Caco-2 (cell line): ENCODE measurements at regions not wholly inside any gene's neighbourhood (a gene's known extent, or its start where the extent isn't known, plus 50 kb on each side); places are given as distances from the start of the nearest gene placed in this dataset.

ENCODE experiments used
- BruUV-seq: library from RNA; stranded (reverse); fragments of 400-500 nt; replicated peaks from 2 replicates; lab custom pipeline; 2021; lab: Mats Ljungman, UMichigan
- CTCF ChIA-PET: fragments of 300-600 bp; sonication (Branson Sonifier 250); formaldehyde crosslinking; loops from one replicate; lab custom pipeline; 2022; ENCODE audit warnings: antibody characterized with exemption; lab: Charles Lee
- POLR2A ChIA-PET: fragments of 300-600 bp; sonication (Branson Sonifier 250); formaldehyde crosslinking; loops from one replicate; lab custom pipeline; 2022; ENCODE audit warnings: antibody characterized with exemption; lab: Charles Lee
- DNase-seq, 2 experiments: peaks; one replicate each; pipeline versions ENCODE4 v3.0.0 to v3.0.0-alpha.2; 2020 to 2022
- H3K27me3 ChIP-seq: replicated peaks from 2 replicates; pipeline ENCODE4 v1.6.0; 2011; ENCODE audit warnings: low read length; ENCODE audit not compliant: control insufficient read depth, insufficient read depth
- H3K36me3 ChIP-seq: 2 replicates; pipeline ENCODE4 v1.5.1; 2011; ENCODE audit warnings: low read length; ENCODE audit not compliant: control insufficient read depth, insufficient read depth
- H3K4me1 ChIP-seq: fragments of 250-450 bp; sonication (Bioruptor Pico); 2 replicates; pipeline ENCODE4 v1.5.1; 2020; ENCODE audit warnings: mild to moderate bottlenecking
- H3K4me3 ChIP-seq: 2 replicates; pipeline ENCODE4 v1.5.1; 2011; ENCODE audit warnings: low read depth, mild to moderate bottlenecking, control low read depth, low read length
- H3K9me3 ChIP-seq: fragments of 250-450 bp; sonication (Bioruptor Pico); 2 replicates; pipeline ENCODE4 v1.5.1; 2020; ENCODE audit warnings: mild to moderate bottlenecking, moderate library complexity
- H3K27ac Mint-ChIP-seq: one replicate; pipeline ENCODE4 v1.8.0; 2022; ENCODE audit warnings: mixed read lengths; ENCODE audit not compliant: unreplicated experiment
- H3K27me3 Mint-ChIP-seq: one replicate; pipeline ENCODE4 v1.8.0; 2022; ENCODE audit warnings: mixed read lengths; ENCODE audit not compliant: insufficient read depth, unreplicated experiment
- H3K36me3 Mint-ChIP-seq: one replicate; pipeline ENCODE4 v1.8.0; 2022; ENCODE audit warnings: mild to moderate bottlenecking, mixed read lengths; ENCODE audit not compliant: insufficient read depth, unreplicated experiment
- H3K4me1 Mint-ChIP-seq: one replicate; pipeline ENCODE4 v1.8.0; 2022; ENCODE audit warnings: low read depth, mixed read lengths; ENCODE audit not compliant: unreplicated experiment
- H3K4me3 Mint-ChIP-seq: one replicate; pipeline ENCODE4 v1.8.0; 2022; ENCODE audit warnings: mild to moderate bottlenecking, moderate library complexity, mixed read lengths; ENCODE audit not compliant: unreplicated experiment
- H3K9me3 Mint-ChIP-seq: one replicate; pipeline ENCODE4 v1.8.0; 2022; ENCODE audit warnings: mixed read lengths; ENCODE audit not compliant: unreplicated experiment
- intact Hi-C: fragments of 100-400 bp; cut with micrococcal nuclease; formaldehyde crosslinking; loops from one replicate; pipeline ENCODE4 v1.10.0; 2022; ENCODE audit not compliant: unreplicated experiment
- TF ChIP-seq, protein P1 (sequence below), 2 experiments: fragments of 200-600 bp in 1 of 2; IDR thresholded peaks; 1 replicate in 1 of 2; 2 replicates in 1 of 2; pipeline versions ENCODE4 v1.5.1 to v1.8.0; 2011 to 2022; ENCODE audit warnings: antibody characterized with exemption in 1 of 2, control low read depth in 1 of 2, inconsistent platforms in 1 of 2, low read depth in 1 of 2, low read length in 1 of 2, mild to moderate bottlenecking in 1 of 2, moderate library complexity in 1 of 2; ENCODE audit not compliant: insufficient read depth in 1 of 2, severe bottlenecking in 1 of 2, unreplicated experiment in 1 of 2

DNA sequence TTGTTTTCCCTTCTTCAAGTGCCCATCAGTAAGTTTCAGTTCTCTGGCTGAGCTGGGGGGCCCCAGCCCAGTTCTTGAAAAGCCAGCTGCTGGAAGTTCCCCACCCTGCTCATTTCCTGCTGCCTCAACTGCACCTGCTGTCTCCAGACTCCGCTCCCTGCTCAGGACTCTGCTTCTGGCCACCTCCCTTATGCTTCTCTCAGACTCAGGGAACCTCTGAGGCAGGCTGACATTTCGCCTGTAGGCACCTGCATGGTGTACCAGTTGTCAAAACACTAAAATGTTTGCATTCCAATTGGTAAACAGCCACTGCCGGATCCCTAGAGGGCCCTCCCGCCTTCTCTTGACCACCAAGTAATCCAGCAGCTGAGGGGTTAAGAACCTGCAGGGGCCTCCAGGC, 136.5 kb upstream of the VRK1 start:
- Mint-ChIP-seq H3K4me3 (no peak overlapping the region), H3K36me3 (no peaks in the 10 kb centered on the region), H3K9me3 (no peaks in the 10 kb centered on the region), H3K27me3 (peaks cover 6% of the 10 kb centered on the region), H3K27ac (no peak overlapping the region), H3K4me1 (peaks cover 14% of the 10 kb centered on the region)
- no peak for DNase-seq
- TF ChIP-seq, protein P1, sequence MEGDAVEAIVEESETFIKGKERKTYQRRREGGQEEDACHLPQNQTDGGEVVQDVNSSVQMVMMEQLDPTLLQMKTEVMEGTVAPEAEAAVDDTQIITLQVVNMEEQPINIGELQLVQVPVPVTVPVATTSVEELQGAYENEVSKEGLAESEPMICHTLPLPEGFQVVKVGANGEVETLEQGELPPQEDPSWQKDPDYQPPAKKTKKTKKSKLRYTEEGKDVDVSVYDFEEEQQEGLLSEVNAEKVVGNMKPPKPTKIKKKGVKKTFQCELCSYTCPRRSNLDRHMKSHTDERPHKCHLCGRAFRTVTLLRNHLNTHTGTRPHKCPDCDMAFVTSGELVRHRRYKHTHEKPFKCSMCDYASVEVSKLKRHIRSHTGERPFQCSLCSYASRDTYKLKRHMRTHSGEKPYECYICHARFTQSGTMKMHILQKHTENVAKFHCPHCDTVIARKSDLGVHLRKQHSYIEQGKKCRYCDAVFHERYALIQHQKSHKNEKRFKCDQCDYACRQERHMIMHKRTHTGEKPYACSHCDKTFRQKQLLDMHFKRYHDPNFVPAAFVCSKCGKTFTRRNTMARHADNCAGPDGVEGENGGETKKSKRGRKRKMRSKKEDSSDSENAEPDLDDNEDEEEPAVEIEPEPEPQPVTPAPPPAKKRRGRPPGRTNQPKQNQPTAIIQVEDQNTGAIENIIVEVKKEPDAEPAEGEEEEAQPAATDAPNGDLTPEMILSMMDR (IDR thresholded peaks at IDR 0.05; ENCODE audit: insufficient read depth in 1 of 2, low read depth in 1 of 2, low read length in 1 of 2, severe bottlenecking in 1 of 2, unreplicated experiment in 1 of 2), result no peak
- intact Hi-C loops, result no loop called here
- no TSS peak for BruUV-seq
- Histone ChIP-seq H3K4me1 (peaks cover 8% of the 10 kb centered on the region), H3K4me3 (no peak overlapping the region), H3K36me3 (no peaks in the 10 kb centered on the region), H3K9me3 (no peaks in the 10 kb centered on the region), H3K27me3 (no peaks in the 10 kb centered on the region)
- POLR2A ChIA-PET, result no interaction called here
- CTCF ChIA-PET, result no interaction called here

DNA sequence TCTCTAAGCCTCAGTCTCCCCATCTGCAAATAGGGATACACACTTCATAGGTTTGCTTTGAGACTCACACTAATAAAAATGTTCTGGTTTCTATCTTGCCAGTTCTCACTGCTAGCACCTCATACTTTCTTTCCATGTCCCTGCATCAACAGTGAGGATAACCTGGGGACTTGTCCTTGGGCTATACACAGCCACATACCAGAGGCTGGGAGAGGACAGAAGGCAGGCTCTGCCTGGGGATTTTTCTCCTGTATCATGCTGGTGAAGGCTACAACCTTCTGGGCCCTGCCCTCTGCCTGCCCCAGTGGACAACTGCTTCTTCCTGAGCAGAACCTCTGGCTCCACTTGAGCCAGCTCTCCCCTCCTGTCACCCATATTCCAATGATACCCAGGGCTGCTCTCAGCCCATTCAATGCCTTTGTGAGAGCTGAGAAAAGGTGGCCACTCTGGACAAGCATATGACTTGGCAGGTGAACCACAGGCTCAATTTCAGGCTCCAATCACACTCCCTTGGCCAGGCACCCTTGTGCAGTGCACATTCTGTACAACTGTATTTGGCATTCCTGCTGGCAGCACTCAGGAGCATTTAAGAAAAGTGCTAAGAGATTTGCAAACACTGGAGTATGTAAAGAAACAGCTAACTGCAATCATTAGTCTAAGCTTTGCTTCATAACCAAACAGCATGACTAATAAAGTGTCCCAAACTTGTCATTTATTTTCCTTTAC, 135.8 kb upstream of the VRK1 start:
- POLR2A ChIA-PET, result no interaction called here
- H3K4me3 ChIP-seq, result no peak overlapping the region
- no TSS peak for BruUV-seq
- DNase-seq, result no peak
- H3K9me3 ChIP-seq, result no peaks in the 10 kb centered on the region
- no peaks in the 10 kb centered on the region for H3K9me3 Mint-ChIP-seq
- no peaks in the 10 kb centered on the region for H3K27me3 ChIP-seq
- TF ChIP-seq, protein P1 (IDR thresholded peaks at IDR 0.05; ENCODE audit: insufficient read depth in 1 of 2, low read depth in 1 of 2, low read length in 1 of 2, severe bottlenecking in 1 of 2, unreplicated experiment in 1 of 2), result no peak
- peaks cover 6% of the 10 kb centered on the region for H3K27me3 Mint-ChIP-seq
- H3K27ac Mint-ChIP-seq, result no peak overlapping the region
- H3K36me3 ChIP-seq, result no peaks in the 10 kb centered on the region
- intact Hi-C loops, result no loop called here
- H3K4me1 Mint-ChIP-seq, result peaks cover 14% of the 10 kb centered on the region
- H3K4me1 ChIP-seq, result peaks cover 8% of the 10 kb centered on the region
- no peaks in the 10 kb centered on the region for H3K36me3 Mint-ChIP-seq
- CTCF ChIA-PET, result interaction anchor here (0.6 kb wide), 1 partner anchor 525 kb away, joined by 3 read pairs; no protein-coding TSS in a partner anchor
- no peak overlapping the region for H3K4me3 Mint-ChIP-seq

DNA sequence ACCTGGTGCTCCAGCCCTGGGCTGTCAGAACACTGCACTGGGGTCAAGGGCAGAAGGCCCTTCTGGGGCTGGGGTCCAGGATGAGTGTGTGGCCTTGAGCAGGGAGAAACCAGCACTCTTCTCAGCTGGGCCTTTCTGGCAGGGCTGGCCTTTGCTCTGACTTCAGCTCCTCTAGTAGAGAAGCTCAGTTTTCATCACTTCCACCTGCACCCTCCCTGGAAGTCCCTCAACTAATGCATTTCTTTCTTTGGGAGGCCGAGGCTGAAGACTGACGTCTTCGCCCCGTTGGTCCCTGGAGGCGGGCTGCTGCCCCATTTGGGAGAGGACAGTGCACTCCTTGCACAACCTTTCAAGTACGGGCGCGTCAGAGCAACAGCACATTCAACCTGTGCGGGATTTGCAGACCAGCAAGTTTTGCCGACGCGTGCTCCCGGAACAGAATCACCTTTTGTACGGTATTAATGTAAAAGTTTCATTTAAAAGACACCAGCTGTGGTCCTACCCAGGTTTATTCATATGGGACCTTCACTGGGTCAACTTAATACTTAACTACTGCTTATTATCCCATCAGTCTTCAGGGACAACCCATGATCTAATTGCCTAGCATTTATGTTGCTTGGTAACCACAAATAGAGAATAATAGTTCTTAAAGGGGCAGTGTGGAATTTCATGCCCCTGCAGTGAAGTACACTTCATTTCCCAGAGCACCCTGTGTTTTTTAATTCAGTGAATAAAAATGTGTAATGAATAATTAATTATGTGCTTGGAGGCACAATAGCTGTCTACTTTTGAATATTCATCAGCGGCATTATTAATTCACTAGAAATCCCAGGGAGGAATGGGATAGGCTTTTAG, 134.8 kb upstream of the VRK1 start:
- intact Hi-C loops, result no loop called here
- no peaks in the 10 kb centered on the region for H3K9me3 ChIP-seq
- no peak for DNase-seq
- no peaks in the 10 kb centered on the region for H3K36me3 ChIP-seq
- Mint-ChIP-seq H3K27ac (no peak overlapping the region), H3K36me3 (no peaks in the 10 kb centered on the region), H3K27me3 (peaks cover 9% of the 10 kb centered on the region), H3K4me1 (peaks cover 14% of the 10 kb centered on the region), H3K4me3 (no peak overlapping the region), H3K9me3 (no peaks in the 10 kb centered on the region)
- ChIA-PET POLR2A (no interaction called here), CTCF (interaction anchor here (0.6 kb wide), 1 partner anchor 526 kb away, joined by 3 read pairs; no protein-coding TSS in a partner anchor)
- no TSS peak for BruUV-seq
- TF ChIP-seq, protein P1 (IDR thresholded peaks at IDR 0.05; ENCODE audit: insufficient read depth in 1 of 2, low read depth in 1 of 2, low read length in 1 of 2, severe bottlenecking in 1 of 2, unreplicated experiment in 1 of 2), result no peak
- no peaks in the 10 kb centered on the region for H3K27me3 ChIP-seq
- no peak overlapping the region for H3K4me3 ChIP-seq
- H3K4me1 ChIP-seq, result peaks cover 8% of the 10 kb centered on the region
